LNCaP clone FGC (cell line): ENCODE measurements at regions not wholly inside any gene's neighbourhood (a gene's known extent, or its start where the extent isn't known, plus 50 kb on each side); places are given as distances from the start of the nearest gene placed in this dataset.

Source experiments
- DNase-seq: peaks from one replicate; pipeline ENCODE4 v3.0.0-alpha.2; 2011; ENCODE audit warnings: low read depth
- H3K4me3 ChIP-seq: 2 replicates; pipeline ENCODE4 v1.5.1; 2011; ENCODE audit warnings: mild to moderate bottlenecking, low read depth, low read length, control low read depth
- CTCF ChIP-seq: IDR thresholded peaks from 2 replicates; pipeline ENCODE4 v1.5.1; 2012; ENCODE audit warnings: mild to moderate bottlenecking; ENCODE audit not compliant: control insufficient read depth, insufficient read depth; ENCODE audit errors: extremely low read depth

- TF ChIP-seq CTCF = no peak
- no peak for DNase-seq
- no peak overlapping the region for H3K4me3 ChIP-seq
Measured at GRCh38 chr6:21494505-21494904, 99.0 kb upstream of the SOX4 start.

- DNase-seq = no peak
- no peak for TF ChIP-seq CTCF
- H3K4me3 ChIP-seq = no peak overlapping the region
Measured at GRCh38 chr6:21496196-21496595, 97.4 kb upstream of the SOX4 start.

GRCh38 chr6:21496706-21497105 is 96.8 kb upstream of the SOX4 start:
- no peak for DNase-seq
- no peak overlapping the region for H3K4me3 ChIP-seq
- TF ChIP-seq CTCF = no peak

GRCh38 chr6:21500314-21501020 is 93.1 kb upstream of the SOX4 start:
- H3K4me3 ChIP-seq = no peak overlapping the region
- no peak for DNase-seq
- no peak for TF ChIP-seq CTCF

- H3K4me3 ChIP-seq = no peak overlapping the region
Measured at GRCh38 chr6:21501021-21501354, 92.6 kb upstream of the SOX4 start.

GRCh38 chr6:21501815-21502214 is 91.7 kb upstream of the SOX4 start:
- no peak for TF ChIP-seq CTCF
- no peak overlapping the region for H3K4me3 ChIP-seq
- DNase-seq = no peak

More at GRCh38 chr6:21501021-21501354, 92.6 kb upstream of the SOX4 start:
- DNase-seq = no peak
- TF ChIP-seq CTCF = no peak

GRCh38 chr6:21502682-21503081 is 90.9 kb upstream of the SOX4 start:
- no peak for DNase-seq
- TF ChIP-seq CTCF = no peak
- H3K4me3 ChIP-seq = no peak overlapping the region
